ENCODE measurements at regions not wholly inside any gene's neighbourhood (a gene's known extent, or its start where the extent isn't known, plus 50 kb on each side); places are given as distances from the start of the nearest gene placed in this dataset.

- no peak for DNase-seq (ENCODE audit: low read depth in 4 of 6, low spot score in 6 of 6)
- no CpG with 5 or more reads among the region's 2 CpGs for WGBS (ENCODE audit: insufficient coverage)
- H3K4me3 ChIP-seq (ENCODE audit: low read depth, low read length), result no peak overlapping the region
Measured at GRCh38 chr2:239884875-239885274, 140.3 kb downstream of the NDUFA10 start.

GRCh38 chr2:239884051-239884405 lies 141.1 kb downstream of the NDUFA10 start:
- peaks cover 22% of the 10 kb centered on the region for H3K9me3 ChIP-seq (ENCODE audit: control insufficient read depth, insufficient read depth, low read length)
- DNase-seq (ENCODE audit: low read depth in 4 of 6, low spot score in 6 of 6), result no peak

More at GRCh38 chr2:239884875-239885274, 140.3 kb downstream of the NDUFA10 start:
- Histone ChIP-seq H3K27ac (ENCODE audit: low read depth, low read length) (no peak overlapping the region), H3K4me1 (ENCODE audit: control insufficient read depth, insufficient read depth, low read length) (peaks cover 27% of the 10 kb centered on the region), H3K36me3 (ENCODE audit: control insufficient read depth, insufficient read depth, low read length) (no peaks in the 10 kb centered on the region), H3K27me3 (ENCODE audit: control insufficient read depth, insufficient read depth, low read length) (no peaks in the 10 kb centered on the region), H3K9me3 (ENCODE audit: control insufficient read depth, insufficient read depth, low read length) (peaks cover 22% of the 10 kb centered on the region)

GRCh38 chr2:239883326-239884050 lies 141.7 kb downstream of the NDUFA10 start:
- no peak overlapping the region for H3K27ac ChIP-seq (ENCODE audit: low read depth, low read length)
- peaks cover 23% of the 10 kb centered on the region for H3K9me3 ChIP-seq (ENCODE audit: control insufficient read depth, insufficient read depth, low read length)
- peaks cover 18% of the 10 kb centered on the region for H3K4me1 ChIP-seq (ENCODE audit: control insufficient read depth, insufficient read depth, low read length)
- H3K36me3 ChIP-seq (ENCODE audit: control insufficient read depth, insufficient read depth, low read length), result no peaks in the 10 kb centered on the region
- H3K27me3 ChIP-seq (ENCODE audit: control insufficient read depth, insufficient read depth, low read length), result no peaks in the 10 kb centered on the region
- 86% methylated on average over 12 of the region's 12 CpGs for WGBS (ENCODE audit: insufficient coverage)
- DNase-seq (ENCODE audit: low read depth in 4 of 6, low spot score in 6 of 6), result no peak
- H3K4me3 ChIP-seq (ENCODE audit: low read depth, low read length), result no peak overlapping the region

More at GRCh38 chr2:239884051-239884405, 141.1 kb downstream of the NDUFA10 start:
- H3K27me3 ChIP-seq (ENCODE audit: control insufficient read depth, insufficient read depth, low read length), result no peaks in the 10 kb centered on the region
- WGBS (ENCODE audit: insufficient coverage), result 100% methylated on average over 4 of the region's 5 CpGs
- peaks cover 19% of the 10 kb centered on the region for H3K4me1 ChIP-seq (ENCODE audit: control insufficient read depth, insufficient read depth, low read length)
- H3K36me3 ChIP-seq (ENCODE audit: control insufficient read depth, insufficient read depth, low read length), result no peaks in the 10 kb centered on the region
- no peak overlapping the region for H3K4me3 ChIP-seq (ENCODE audit: low read depth, low read length)
- H3K27ac ChIP-seq (ENCODE audit: low read depth, low read length), result no peak overlapping the region

GRCh38 chr2:239882781-239883180 lies 142.4 kb downstream of the NDUFA10 start:
- H3K36me3 ChIP-seq (ENCODE audit: control insufficient read depth, insufficient read depth, low read length), result no peaks in the 10 kb centered on the region
- no peak for DNase-seq (ENCODE audit: low read depth in 4 of 6, low spot score in 6 of 6)

GRCh38 chr2:239882331-239882732 lies 142.8 kb downstream of the NDUFA10 start:
- Histone ChIP-seq H3K4me3 (ENCODE audit: low read depth, low read length) (no peak overlapping the region), H3K9me3 (ENCODE audit: control insufficient read depth, insufficient read depth, low read length) (peaks cover 23% of the 10 kb centered on the region), H3K27me3 (ENCODE audit: control insufficient read depth, insufficient read depth, low read length) (no peaks in the 10 kb centered on the region), H3K4me1 (ENCODE audit: control insufficient read depth, insufficient read depth, low read length) (peaks cover 18% of the 10 kb centered on the region), H3K27ac (ENCODE audit: low read depth, low read length) (no peak overlapping the region), H3K36me3 (ENCODE audit: control insufficient read depth, insufficient read depth, low read length) (no peaks in the 10 kb centered on the region)
- peak in 2 of 6 donors; percentile 65 to 87 for DNase-seq (ENCODE audit: low read depth in 4 of 6, low spot score in 6 of 6)
- 34% methylated on average over 5 of the region's 5 CpGs for WGBS (ENCODE audit: insufficient coverage)

More at GRCh38 chr2:239882781-239883180, 142.4 kb downstream of the NDUFA10 start:
- Histone ChIP-seq H3K9me3 (ENCODE audit: control insufficient read depth, insufficient read depth, low read length) (peaks cover 23% of the 10 kb centered on the region), H3K4me3 (ENCODE audit: low read depth, low read length) (no peak overlapping the region), H3K27ac (ENCODE audit: low read depth, low read length) (no peak overlapping the region), H3K27me3 (ENCODE audit: control insufficient read depth, insufficient read depth, low read length) (no peaks in the 10 kb centered on the region), H3K4me1 (ENCODE audit: control insufficient read depth, insufficient read depth, low read length) (peaks cover 18% of the 10 kb centered on the region)
- WGBS (ENCODE audit: insufficient coverage), result 84% methylated on average over 4 of the region's 4 CpGs

GRCh38 chr2:239881561-239882320 lies 143.4 kb downstream of the NDUFA10 start:
- peaks cover 23% of the 10 kb centered on the region for H3K9me3 ChIP-seq (ENCODE audit: control insufficient read depth, insufficient read depth, low read length)
- H3K27ac ChIP-seq (ENCODE audit: low read depth, low read length), result peak overlapping the region; percentile 27
- H3K4me1 ChIP-seq (ENCODE audit: control insufficient read depth, insufficient read depth, low read length), result peaks cover 18% of the 10 kb centered on the region
- H3K27me3 ChIP-seq (ENCODE audit: control insufficient read depth, insufficient read depth, low read length), result no peaks in the 10 kb centered on the region
- no peak overlapping the region for H3K4me3 ChIP-seq (ENCODE audit: low read depth, low read length)
- WGBS (ENCODE audit: insufficient coverage), result 56% methylated on average over 17 of the region's 17 CpGs
- peak in 2 of 6 donors; percentile 38 to 65 for DNase-seq (ENCODE audit: low read depth in 4 of 6, low spot score in 6 of 6)
- H3K36me3 ChIP-seq (ENCODE audit: control insufficient read depth, insufficient read depth, low read length), result no peaks in the 10 kb centered on the region

- no peak for DNase-seq (ENCODE audit: low read depth in 4 of 6, low spot score in 6 of 6)
- Histone ChIP-seq H3K4me3 (ENCODE audit: low read depth, low read length) (no peak overlapping the region), H3K27me3 (ENCODE audit: control insufficient read depth, insufficient read depth, low read length) (no peaks in the 10 kb centered on the region), H3K9me3 (ENCODE audit: control insufficient read depth, insufficient read depth, low read length) (peaks cover 20% of the 10 kb centered on the region), H3K36me3 (ENCODE audit: control insufficient read depth, insufficient read depth, low read length) (no peaks in the 10 kb centered on the region), H3K27ac (ENCODE audit: low read depth, low read length) (no peak overlapping the region), H3K4me1 (ENCODE audit: control insufficient read depth, insufficient read depth, low read length) (peaks cover 18% of the 10 kb centered on the region)
- WGBS (ENCODE audit: insufficient coverage), result 80% methylated on average over 9 of the region's 10 CpGs
Measured at GRCh38 chr2:239881031-239881471, 144.1 kb downstream of the NDUFA10 start.

- 83% methylated on average over 3 of the region's 3 CpGs for WGBS (ENCODE audit: insufficient coverage)
- Histone ChIP-seq H3K27me3 (ENCODE audit: control insufficient read depth, insufficient read depth, low read length) (no peaks in the 10 kb centered on the region), H3K4me1 (ENCODE audit: control insufficient read depth, insufficient read depth, low read length) (peaks cover 18% of the 10 kb centered on the region), H3K9me3 (ENCODE audit: control insufficient read depth, insufficient read depth, low read length) (peaks cover 19% of the 10 kb centered on the region), H3K36me3 (ENCODE audit: control insufficient read depth, insufficient read depth, low read length) (no peaks in the 10 kb centered on the region), H3K4me3 (ENCODE audit: low read depth, low read length) (no peak overlapping the region), H3K27ac (ENCODE audit: low read depth, low read length) (no peak overlapping the region)
- DNase-seq (ENCODE audit: low read depth in 4 of 6, low spot score in 6 of 6), result no peak
Measured at GRCh38 chr2:239880396-239880795, 144.7 kb downstream of the NDUFA10 start.

- 80% methylated on average over 2 of the region's 11 CpGs for WGBS (ENCODE audit: insufficient coverage)
- peaks cover 18% of the 10 kb centered on the region for H3K4me1 ChIP-seq (ENCODE audit: control insufficient read depth, insufficient read depth, low read length)
- H3K4me3 ChIP-seq (ENCODE audit: low read depth, low read length), result no peak overlapping the region
- DNase-seq (ENCODE audit: low read depth in 4 of 6, low spot score in 6 of 6), result no peak
- no peaks in the 10 kb centered on the region for H3K27me3 ChIP-seq (ENCODE audit: control insufficient read depth, insufficient read depth, low read length)
- no peaks in the 10 kb centered on the region for H3K36me3 ChIP-seq (ENCODE audit: control insufficient read depth, insufficient read depth, low read length)
- peaks cover 10% of the 10 kb centered on the region for H3K9me3 ChIP-seq (ENCODE audit: control insufficient read depth, insufficient read depth, low read length)
- no peak overlapping the region for H3K27ac ChIP-seq (ENCODE audit: low read depth, low read length)
Measured at GRCh38 chr2:239879423-239880084, 145.6 kb downstream of the NDUFA10 start.

All from spinal cord (tissue), 9 donors.